Left ventricle myocardium inferior (tissue), 1 donor: ENCODE measurements at regions not wholly inside any gene's neighbourhood (a gene's known extent, or its start where the extent isn't known, plus 50 kb on each side); places are given as distances from the start of the nearest gene placed in this dataset.

Experiments used
- DNase-seq: peaks from one replicate; pipeline ENCODE4 v3.0.0-alpha.2; 2020
- H3K27ac ChIP-seq: fragments of 200-600 bp; replicated peaks from 2 replicates; pipeline ENCODE4 v1.8.0; 2021
- H3K27me3 ChIP-seq: fragments of 200-600 bp; 2 replicates; pipeline ENCODE4 v1.8.0; 2021; ENCODE audit warnings: low read depth
- H3K36me3 ChIP-seq: fragments of 200-600 bp; 2 replicates; pipeline ENCODE4 v1.8.0; 2021
- H3K4me1 ChIP-seq: fragments of 200-600 bp; 2 replicates; pipeline ENCODE4 v1.8.0; 2021
- H3K4me3 ChIP-seq: fragments of 200-600 bp; 2 replicates; pipeline ENCODE4 v1.8.0; 2021; ENCODE audit warnings: mild to moderate bottlenecking, moderate library complexity
- H3K9me3 ChIP-seq: fragments of 200-600 bp; replicated peaks from 2 replicates; pipeline ENCODE4 v1.8.0; 2021
- CTCF ChIP-seq: fragments of 200-600 bp; IDR thresholded peaks from 2 replicates; pipeline ENCODE4 v1.8.0; 2021; ENCODE audit warnings: antibody characterized with exemption, mild to moderate bottlenecking, borderline replicate concordance
- intact Hi-C: fragments of 100-400 bp; cut with micrococcal nuclease; formaldehyde crosslinking; loops from one replicate; pipeline ENCODE4 v1.11.0; 2022
- donor health status: DM: no; HTN: yes; CAD: no; lungs with severe emphysema.

- DNase-seq = no peak
- Histone ChIP-seq H3K36me3 (no peaks in the 10 kb centered on the region), H3K9me3 (peaks cover 17% of the 10 kb centered on the region), H3K27me3 (peaks cover 61% of the 10 kb centered on the region), H3K4me1 (no peaks in the 10 kb centered on the region), H3K27ac (no peak overlapping the region), H3K4me3 (no peak overlapping the region)
- no peak for TF ChIP-seq CTCF
- intact Hi-C loops = no loop called here
These were observed 81.2 kb downstream of the C16orf95 start for GRCh38 chr16:87235810-87236515.

- no peak overlapping the region for H3K4me3 ChIP-seq
- intact Hi-C loops = no loop called here
- H3K27ac ChIP-seq = no peak overlapping the region
- TF ChIP-seq CTCF = no peak
- H3K4me1 ChIP-seq = no peaks in the 10 kb centered on the region
- peaks cover 64% of the 10 kb centered on the region for H3K27me3 ChIP-seq
- peaks cover 11% of the 10 kb centered on the region for H3K9me3 ChIP-seq
- no peaks in the 10 kb centered on the region for H3K36me3 ChIP-seq
- DNase-seq = no peak
These were observed 80.6 kb downstream of the C16orf95 start for GRCh38 chr16:87236516-87237115.

DNA sequence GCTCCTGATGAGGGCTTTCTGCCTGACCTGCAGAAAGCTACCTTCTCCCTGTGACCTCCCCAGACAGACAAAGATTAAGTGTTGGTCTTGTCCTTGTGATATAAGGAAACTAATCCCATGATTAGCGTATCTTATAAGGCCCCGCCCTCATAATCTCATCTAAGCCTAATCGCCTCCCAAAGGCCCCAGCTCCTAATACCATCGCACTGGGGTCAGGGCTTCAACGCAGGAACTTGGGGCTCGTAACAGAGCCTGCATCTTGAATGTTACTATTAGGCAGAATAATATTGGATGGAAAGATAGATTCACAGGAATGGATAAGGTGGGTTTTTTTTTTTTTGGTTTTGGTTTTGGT lies 78.9 kb downstream of the C16orf95 start:
- no peaks in the 10 kb centered on the region for H3K36me3 ChIP-seq
- peaks cover 73% of the 10 kb centered on the region for H3K27me3 ChIP-seq
- intact Hi-C loops = no loop called here
- TF ChIP-seq CTCF = no peak
- H3K27ac ChIP-seq = no peak overlapping the region
- DNase-seq = no peak
- H3K4me1 ChIP-seq = no peaks in the 10 kb centered on the region
- H3K9me3 ChIP-seq = no peaks in the 10 kb centered on the region
- H3K4me3 ChIP-seq = no peak overlapping the region

DNA sequence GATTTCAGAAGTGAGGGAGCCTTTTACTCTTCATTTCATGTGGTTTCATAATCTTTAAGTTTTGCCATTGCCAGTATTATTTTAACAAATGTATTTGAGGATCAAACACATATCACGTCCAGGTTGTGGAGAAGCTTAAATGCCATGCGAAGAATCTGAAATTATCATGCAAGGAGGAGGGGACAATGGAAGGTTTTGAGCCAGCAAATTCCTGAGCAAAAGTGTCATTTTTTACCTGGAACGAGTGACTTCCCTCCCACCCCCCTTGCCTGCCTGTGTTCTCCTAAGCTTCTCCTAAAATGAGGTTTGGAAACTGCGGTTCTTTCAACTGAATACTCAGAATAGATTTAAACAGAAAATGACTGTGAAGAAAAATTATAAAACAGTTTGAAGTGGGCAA lies 77.6 kb downstream of the C16orf95 start:
- TF ChIP-seq CTCF = no peak
- intact Hi-C loops = no loop called here

GRCh38 chr16:87240211-87241136 lies 76.7 kb downstream of the C16orf95 start:
- Histone ChIP-seq H3K4me1 (no peaks in the 10 kb centered on the region), H3K27ac (no peak overlapping the region), H3K4me3 (no peak overlapping the region), H3K9me3 (no peaks in the 10 kb centered on the region), H3K27me3 (peaks cover 62% of the 10 kb centered on the region), H3K36me3 (no peaks in the 10 kb centered on the region)
- intact Hi-C loops = no loop called here
- no peak for TF ChIP-seq CTCF
- no peak for DNase-seq

More for the DNA sequence above, 77.6 kb downstream of the C16orf95 start:
- DNase-seq = no peak
- Histone ChIP-seq H3K4me3 (no peak overlapping the region), H3K4me1 (no peaks in the 10 kb centered on the region), H3K27me3 (peaks cover 68% of the 10 kb centered on the region), H3K27ac (no peak overlapping the region), H3K36me3 (no peaks in the 10 kb centered on the region), H3K9me3 (no peaks in the 10 kb centered on the region)
